ENCODE measurements at regions not wholly inside any gene's neighbourhood (a gene's known extent, or its start where the extent isn't known, plus 50 kb on each side); places are given as distances from the start of the nearest gene placed in this dataset.

DNA sequence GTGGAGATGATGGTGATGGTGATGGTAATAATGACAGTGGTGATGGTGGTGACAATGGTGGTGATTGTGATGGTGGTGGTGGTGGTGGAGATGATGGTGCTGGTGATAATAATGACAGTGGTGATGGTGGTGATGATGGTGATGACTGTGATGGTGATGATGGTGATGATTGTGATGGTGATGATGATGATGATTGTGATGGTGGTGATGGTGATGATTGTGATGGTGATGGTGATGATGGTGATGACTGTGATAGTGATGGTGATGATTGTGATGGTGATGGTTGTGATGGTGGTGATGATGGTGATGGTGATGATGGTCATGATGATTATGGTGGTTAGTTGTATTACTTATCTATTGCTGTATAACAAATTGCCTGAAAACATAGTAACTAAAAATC, 108.9 kb upstream of the NKX1-1 start:
- TF ChIP-seq TEAD4 (IDR thresholded peaks at IDR 0.05; ENCODE audit: low read length) (no peak), TEAD4 (CRISPR knock-in tag; IDR thresholded peaks at IDR 0.05; ENCODE audit: borderline replicate concordance) (no peak), GABPA (tag; conservative IDR thresholded peaks at IDR 0.05; ENCODE audit: low read depth) (no peak)
- TF ChIP-seq, protein P1, sequence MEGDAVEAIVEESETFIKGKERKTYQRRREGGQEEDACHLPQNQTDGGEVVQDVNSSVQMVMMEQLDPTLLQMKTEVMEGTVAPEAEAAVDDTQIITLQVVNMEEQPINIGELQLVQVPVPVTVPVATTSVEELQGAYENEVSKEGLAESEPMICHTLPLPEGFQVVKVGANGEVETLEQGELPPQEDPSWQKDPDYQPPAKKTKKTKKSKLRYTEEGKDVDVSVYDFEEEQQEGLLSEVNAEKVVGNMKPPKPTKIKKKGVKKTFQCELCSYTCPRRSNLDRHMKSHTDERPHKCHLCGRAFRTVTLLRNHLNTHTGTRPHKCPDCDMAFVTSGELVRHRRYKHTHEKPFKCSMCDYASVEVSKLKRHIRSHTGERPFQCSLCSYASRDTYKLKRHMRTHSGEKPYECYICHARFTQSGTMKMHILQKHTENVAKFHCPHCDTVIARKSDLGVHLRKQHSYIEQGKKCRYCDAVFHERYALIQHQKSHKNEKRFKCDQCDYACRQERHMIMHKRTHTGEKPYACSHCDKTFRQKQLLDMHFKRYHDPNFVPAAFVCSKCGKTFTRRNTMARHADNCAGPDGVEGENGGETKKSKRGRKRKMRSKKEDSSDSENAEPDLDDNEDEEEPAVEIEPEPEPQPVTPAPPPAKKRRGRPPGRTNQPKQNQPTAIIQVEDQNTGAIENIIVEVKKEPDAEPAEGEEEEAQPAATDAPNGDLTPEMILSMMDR (IDR thresholded peaks at IDR 0.05 in 2 of 3, conservative IDR thresholded peaks at IDR 0.05 in 1 of 3; ENCODE audit: insufficient read depth in 2 of 3, low read depth in 1 of 3, low read length in 3 of 3) = no peak
- TF ChIP-seq, protein P2, sequence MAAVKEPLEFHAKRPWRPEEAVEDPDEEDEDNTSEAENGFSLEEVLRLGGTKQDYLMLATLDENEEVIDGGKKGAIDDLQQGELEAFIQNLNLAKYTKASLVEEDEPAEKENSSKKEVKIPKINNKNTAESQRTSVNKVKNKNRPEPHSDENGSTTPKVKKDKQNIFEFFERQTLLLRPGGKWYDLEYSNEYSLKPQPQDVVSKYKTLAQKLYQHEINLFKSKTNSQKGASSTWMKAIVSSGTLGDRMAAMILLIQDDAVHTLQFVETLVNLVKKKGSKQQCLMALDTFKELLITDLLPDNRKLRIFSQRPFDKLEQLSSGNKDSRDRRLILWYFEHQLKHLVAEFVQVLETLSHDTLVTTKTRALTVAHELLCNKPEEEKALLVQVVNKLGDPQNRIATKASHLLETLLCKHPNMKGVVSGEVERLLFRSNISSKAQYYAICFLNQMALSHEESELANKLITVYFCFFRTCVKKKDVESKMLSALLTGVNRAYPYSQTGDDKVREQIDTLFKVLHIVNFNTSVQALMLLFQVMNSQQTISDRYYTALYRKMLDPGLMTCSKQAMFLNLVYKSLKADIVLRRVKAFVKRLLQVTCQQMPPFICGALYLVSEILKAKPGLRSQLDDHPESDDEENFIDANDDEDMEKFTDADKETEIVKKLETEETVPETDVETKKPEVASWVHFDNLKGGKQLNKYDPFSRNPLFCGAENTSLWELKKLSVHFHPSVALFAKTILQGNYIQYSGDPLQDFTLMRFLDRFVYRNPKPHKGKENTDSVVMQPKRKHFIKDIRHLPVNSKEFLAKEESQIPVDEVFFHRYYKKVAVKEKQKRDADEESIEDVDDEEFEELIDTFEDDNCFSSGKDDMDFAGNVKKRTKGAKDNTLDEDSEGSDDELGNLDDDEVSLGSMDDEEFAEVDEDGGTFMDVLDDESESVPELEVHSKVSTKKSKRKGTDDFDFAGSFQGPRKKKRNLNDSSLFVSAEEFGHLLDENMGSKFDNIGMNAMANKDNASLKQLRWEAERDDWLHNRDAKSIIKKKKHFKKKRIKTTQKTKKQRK (IDR thresholded peaks at IDR 0.05; ENCODE audit: borderline replicate concordance, low read depth, low read length) = no peak
- TF ChIP-seq, protein P3, sequence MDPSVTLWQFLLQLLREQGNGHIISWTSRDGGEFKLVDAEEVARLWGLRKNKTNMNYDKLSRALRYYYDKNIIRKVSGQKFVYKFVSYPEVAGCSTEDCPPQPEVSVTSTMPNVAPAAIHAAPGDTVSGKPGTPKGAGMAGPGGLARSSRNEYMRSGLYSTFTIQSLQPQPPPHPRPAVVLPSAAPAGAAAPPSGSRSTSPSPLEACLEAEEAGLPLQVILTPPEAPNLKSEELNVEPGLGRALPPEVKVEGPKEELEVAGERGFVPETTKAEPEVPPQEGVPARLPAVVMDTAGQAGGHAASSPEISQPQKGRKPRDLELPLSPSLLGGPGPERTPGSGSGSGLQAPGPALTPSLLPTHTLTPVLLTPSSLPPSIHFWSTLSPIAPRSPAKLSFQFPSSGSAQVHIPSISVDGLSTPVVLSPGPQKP (CRISPR knock-in tag; IDR thresholded peaks at IDR 0.05) = no peak

Measured in K562 (cell line).